ENCODE measurements at regions not wholly inside any gene's neighbourhood (a gene's known extent, or its start where the extent isn't known, plus 50 kb on each side); places are given as distances from the start of the nearest gene placed in this dataset.

DNA sequence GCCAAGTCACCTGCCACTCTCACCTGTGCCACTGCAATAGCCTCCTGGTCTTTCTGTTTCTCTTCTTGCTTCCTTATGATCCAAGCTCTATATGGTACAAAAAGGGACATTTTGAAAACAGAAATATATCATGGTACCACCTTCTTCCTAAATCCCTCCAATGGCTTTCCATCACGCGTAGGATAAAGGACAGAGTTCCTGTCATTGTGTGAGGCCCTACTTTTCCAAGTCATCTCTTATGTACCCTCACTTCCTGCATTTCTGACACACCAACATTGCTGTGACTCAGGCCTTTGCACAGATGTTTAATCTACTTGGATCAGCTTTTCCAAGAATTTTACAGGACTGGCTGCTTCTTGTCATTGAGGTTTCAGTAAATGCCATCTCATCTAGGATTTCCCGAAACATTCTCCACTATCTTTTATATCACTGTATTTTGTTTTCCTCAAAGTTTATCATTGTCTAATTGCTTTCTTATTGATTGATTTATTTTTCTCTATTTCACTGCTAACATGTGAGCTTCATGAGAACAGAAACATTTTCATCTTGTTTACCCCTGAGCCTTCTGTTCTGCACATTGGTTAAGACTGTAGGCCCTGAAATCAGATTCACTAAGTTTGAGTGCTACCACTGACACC is 426.1 kb upstream of the FANCL start:
- DNase-seq = no peak

DNA sequence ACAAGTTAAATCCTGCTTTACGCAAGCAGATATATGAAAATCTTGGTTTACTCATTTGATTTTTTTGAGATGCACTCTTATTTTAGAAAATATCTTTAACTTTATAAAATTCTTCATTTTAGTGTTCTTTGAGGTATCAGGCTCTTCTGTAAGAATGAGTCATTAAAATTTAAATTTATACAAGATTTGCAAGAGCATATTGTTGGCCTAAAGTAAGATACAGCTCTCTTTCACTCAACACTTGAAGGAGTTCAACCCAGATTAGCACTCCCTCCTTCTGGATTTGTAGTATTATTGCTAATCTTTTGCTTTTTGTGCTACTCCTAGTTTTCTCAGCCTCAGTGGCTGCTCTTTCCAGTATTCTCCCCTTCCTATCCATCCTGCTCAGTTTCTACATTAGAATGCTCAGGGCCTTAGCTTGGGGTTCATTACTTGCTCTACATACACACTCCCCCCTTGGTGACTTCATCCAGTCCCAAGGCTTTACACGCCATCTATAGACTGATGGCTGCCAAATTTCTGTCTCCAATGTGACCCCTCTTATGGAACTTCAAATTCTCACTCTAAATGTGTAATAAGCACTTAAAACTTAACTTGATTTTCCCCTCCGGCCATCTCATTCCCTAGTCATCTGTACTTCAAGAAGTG is 425.3 kb upstream of the FANCL start:
- no peak for DNase-seq

DNA sequence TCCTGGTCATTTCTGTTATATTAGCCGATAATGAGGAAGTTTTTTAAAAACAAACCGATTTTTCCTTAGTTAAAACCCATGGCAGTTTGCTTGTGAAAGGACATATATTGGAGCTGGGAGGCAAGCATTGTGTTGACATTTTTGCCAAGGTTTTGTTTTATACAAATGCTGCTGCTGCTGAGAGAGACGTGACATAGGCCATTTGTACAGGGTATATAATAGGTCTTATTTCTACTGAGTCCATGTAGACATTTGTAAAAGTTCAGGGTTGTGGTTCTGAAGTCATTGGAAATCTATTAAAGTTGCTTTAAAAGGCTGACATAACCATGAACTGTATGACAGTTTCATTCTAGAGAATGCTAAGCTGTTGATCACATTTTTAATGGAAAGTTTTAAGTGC is 424.0 kb upstream of the FANCL start:
- DNase-seq = no peak

DNA sequence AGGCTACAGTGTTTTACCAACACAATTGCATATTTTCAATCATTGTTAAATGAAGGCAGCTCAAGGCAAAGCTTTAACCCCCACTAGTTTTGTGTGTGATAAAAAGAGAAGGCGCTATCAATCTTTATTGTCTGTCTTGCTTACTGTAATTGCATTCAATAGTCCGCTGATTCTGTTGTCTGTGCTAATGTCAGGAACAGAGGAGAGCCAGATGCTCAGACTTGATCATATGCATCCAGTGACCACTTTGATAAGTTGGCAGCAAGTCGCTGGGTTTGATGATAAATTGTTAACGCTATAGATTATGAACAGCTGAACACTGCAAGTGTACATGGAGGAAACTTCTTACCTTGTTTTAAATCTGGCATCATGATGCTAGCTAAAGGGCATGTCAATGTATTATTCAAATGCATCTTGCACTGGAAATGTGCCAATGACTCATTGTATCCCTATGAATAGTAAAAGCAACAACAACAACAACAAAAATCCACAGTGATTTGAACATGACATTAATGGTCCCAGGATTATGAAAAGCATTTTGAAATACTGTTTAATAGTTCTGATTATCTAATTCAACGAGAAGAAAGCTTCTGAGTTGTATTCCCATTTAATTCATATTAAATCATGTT is 423.5 kb upstream of the FANCL start:
- DNase-seq = no peak

DNA sequence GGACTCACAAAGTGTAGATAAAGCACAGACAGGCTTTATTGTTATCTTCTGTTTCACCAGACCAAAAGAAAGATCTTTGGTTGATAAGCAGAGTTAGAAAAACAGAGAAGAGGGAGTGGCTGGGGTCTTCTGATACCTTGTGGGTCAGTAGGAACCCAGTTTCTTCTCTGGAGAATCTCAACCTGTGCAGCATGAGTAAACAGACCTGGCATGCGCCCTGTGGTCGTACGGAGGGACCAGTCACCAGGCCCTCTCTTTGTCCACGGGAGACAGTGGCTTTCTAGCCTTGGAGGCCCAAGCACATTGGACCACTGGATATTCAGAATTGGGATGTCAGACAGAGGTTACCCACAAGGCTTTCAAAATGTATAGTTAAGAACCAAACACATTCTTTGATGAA is 418.9 kb upstream of the FANCL start:
- DNase-seq = no peak

DNA sequence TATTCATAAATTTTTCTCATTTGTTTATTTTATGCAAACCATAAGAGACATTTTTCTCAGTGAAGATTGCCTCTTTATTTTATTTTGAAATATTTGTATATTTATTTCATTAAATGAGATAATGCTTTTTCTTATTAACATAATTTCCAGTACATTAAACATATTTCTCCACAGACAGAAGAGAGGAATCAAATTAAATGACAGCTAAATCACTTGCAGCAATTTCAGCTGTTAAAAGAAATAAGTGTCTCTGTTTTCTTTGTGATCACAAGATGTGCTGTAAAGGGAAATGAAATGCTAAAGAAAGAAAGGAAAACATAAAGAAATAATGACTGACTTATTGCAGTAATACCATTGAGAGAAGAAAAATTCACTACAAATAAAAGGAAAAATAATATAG is 414.0 kb upstream of the FANCL start:
- no peak for DNase-seq

DNA sequence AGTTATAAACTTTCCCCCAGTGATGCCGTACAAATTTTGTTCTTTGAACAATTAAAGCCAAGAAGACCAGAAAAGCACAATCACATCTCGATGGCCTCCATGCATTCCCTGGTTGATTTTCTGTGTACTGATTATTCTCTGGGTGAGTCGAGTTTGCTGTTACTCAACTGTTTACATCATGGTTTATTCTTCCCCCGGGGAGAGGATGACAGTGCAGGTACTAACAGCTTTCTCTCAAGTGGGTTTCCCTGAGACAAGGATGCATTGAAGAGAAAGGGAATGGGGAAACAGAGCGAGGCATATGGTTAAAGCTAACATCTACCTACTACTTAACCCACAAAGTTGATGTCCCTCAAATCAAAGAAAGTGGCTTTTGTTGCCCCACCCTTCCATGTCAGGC is 410.8 kb upstream of the FANCL start:
- DNase-seq = no peak

DNA sequence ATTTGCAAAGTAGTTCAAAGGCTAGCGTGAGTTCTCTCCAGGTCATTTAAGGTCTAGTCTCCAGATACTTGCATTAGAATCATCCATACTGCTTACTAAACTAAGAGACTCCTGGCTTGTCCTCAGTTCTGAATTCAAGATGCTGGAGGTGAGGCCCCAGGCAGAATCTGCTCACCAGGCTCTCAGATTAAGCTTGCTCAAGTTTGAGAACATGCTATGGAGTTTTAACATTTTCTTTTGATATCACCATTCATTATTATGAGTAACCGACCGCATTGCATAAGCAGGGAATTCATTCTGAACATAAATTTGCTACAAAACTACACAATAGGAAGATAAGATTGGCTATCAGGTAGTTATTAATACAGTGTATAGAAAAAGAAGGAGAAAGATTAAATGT is 409.7 kb upstream of the FANCL start:
- no peak for DNase-seq

DNA sequence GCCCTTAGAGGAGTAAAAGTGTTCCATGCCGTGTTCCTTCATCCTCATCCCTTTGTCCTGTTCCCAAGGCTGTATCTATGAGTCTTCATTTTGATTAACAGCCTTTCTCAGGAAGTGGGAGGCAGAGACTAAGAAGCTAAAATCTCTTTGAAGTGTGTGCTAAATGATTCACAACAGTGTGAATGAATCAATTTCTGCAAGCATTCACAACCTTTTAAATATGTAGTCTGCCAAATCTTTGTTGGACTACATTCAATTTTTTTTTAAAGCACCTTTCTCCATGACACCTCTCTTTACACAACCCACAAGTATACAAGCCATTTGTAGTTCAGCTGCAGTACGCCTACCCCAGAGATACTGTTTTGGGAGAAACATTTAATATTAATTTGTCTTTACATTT is 408.6 kb upstream of the FANCL start:
- DNase-seq = no peak

DNA sequence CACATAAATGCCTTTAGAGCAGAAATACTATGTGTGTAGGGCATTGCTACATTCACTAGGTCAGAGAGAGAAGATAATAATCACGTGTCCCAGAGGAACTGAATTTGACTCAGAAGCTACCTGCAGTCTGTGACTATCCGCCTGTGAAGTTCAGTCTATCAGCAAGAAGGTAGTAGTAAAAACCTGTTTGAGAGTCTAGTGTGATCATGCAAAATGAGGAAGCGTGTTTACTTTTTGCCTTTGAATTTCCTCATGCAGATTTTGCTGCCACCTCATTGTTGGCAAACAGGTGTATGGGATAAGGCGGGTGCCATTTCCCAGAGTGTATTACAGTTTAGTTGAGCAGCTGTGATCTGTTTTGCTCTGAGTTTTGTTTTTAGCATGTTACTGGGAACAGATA is 403.9 kb upstream of the FANCL start:
- DNase-seq = no peak

DNA sequence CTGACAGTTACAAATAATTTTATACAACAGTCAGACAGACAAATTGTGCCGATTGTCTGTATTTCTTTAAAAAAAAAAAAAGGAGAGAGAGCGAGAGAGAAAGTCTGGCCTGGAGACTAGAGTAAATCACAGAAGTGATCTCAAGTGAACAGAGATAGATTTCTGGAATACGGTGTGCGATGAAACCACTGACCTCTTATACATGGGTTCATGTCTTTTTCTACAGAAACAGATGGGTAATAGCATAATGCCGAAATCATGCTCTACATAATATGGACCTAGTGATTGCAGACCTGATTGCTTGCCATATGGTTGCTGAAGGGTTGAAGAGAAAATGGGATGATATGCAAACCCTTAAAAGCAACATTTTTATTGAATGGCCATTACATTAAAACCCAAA is 403.3 kb upstream of the FANCL start:
- no peak for DNase-seq

DNA sequence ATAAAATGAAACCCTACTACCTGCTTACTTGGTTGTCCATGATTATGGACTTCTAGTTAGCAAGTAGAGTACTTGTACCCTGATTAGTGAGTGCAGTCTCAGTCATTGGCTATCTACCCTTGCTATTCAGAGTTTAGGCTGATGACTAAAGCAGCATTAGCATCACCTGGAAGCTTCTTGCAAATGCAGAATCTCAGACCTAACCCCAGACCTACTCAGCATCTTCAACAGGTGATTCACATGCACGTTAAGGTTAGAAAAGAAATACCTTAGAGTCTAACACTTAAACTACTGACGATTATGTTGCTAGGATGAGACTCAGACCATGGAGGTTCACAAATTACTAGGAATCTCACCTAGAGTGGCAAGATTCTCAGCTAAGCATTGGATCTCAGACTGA is 399.9 kb upstream of the FANCL start:
- no peak for DNase-seq

DNA sequence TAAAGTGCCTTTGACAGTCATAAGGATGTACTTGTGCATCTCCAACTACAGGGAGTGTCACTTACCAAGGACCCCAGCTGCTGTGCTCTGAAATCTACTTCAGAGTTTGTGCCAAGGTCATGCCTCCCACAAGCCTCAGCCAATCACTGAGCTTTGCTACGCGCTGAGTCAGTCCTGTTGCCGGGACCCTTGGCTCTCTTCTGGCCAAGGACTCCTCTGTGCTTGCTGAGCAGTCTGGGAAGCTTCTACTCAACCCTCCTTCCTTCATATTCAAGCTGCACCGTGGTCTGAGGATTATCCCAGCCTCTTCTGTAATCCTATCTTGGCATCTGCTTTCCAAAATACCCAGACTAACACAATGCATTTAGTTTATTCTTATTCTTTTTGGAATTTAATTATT is 398.9 kb upstream of the FANCL start:
- no peak for DNase-seq

DNA sequence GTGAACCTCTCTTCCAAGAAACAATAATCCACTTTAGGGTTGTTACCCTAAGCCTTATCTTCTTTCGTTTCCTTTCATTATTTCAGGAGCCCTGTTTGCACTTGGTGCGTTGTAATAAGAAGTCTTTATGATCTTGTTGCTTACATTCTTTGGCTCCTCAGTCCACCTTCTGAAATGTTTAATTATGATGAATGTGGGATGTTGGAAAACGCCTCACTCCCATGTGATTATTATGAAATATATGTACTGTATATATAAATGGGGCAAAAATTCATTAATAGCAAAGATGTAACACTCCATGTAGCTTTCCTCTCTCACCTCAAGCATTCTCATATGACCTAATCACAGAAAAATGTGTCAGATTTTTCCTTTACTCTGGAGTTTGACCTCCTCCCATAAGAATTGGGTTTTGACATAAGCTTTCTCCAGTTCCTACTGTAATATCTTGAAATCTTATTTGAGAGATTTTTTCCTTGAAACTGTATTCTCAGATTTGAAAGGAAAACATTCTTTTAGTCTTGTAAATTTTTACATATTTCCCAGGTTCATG is 397.2 kb upstream of the FANCL start:
- DNase-seq = no peak

DNA sequence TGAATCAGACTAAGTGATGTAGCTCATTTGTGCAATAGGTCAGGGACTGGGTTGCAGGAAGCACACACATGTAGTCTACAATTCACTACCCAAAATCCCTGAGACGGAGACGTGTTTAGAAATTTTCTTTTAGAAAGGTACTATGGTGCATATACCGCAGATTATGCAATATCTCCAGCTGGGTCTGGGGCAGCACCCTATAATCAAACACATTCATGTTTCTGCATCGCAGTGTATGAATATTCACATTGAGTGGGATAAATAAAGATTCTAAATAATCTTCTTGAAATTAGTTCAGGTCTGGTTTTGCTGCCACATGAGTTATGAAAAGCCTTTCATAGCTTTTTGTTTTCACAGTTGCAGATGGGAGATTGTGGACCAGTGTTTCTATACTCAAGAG is 395.7 kb upstream of the FANCL start:
- DNase-seq = no peak

DNA sequence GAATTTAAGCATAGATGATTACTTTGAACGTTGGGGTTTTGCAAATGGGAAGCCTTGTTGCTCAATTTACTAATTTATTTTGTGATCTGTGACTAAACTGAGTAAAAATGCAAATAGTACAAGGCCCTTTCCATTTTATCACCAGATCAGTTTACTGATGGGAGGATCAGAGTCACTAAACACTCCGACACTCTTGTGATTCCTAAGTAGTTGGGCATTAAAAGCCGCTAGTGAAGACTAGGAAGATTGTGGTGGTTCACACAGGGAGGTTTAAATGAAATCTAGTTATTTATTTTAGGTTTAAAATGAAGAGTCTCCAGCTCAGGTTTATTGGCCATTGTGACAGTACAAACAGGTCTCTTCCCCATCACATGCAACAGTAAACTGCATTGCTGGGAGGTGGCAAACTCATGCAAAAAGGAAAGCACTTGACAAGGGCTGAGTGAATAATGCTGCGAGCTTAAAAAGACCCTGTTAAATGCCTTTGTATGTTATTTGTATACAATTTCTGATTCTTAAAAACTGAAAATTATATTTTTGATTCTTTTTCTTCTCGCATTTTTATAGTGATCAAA is 394.8 kb upstream of the FANCL start:
- no peak for DNase-seq

DNA sequence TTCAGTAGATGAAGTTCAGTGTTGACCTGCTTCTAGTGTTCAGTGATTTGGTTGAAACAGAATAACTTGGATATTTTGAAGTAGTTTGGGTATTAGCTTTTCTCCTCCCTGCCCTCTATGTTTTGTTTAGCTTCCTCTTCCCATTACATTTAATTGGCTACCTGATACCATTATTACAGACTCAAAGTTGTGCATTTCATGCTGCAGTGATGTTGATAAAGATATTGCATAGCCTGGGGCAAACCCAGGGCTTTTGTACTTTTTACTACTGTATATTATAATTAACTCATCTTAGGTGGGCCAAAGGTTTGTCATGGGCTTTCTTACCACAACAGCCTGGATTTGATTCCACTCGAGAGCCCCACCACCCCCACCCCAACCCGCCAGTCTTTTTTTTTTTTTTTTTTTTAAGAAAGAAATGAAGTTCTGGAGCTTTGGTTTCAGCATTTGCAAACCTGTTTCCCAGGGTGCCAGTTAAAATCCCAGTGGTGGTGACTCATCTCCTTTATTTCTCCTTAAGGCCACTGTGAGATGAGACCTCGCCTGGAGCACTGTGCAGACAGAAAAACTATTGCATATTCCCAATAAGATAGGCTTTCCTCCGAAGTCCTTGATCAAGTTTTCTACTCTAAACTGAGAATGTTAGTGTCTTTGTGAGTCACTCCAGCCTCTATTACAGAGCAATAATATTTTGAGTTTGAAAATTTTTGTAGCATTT is 393.7 kb upstream of the FANCL start:
- DNase-seq = no peak

DNA sequence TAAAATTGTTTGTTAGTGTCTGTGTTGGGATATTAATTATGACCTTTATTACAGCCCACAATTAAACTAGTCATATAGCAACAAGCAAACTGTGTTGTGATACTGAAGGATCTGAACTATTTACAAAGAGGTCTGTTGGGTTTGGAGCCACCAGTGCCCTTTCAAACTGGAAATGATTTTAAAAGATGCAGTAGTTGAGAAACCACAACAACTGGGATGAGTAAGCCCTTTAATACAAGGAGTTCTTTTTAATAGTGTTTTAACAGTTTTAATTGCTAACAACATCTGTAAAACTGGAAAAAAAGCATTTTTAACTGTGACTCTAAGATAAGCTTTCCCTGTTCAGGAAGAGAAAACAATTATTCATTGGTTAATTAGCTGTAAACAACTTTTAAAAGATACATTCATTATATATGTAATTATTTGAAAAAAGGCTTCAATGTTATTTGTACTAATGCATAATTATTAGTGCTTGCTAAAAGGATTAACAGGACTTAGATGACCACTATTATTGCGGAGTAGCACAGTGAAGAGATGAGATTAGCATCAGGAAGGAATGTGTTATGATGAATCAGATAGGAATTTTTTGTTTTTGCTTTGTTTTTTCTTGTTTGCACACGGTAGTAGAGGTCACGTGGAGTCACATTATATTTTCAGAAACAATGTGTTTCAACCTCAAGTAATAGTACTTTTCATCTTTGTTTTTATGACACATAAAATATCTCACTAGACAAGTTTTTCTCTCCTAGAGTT is 392.7 kb upstream of the FANCL start:
- DNase-seq = no peak

DNA sequence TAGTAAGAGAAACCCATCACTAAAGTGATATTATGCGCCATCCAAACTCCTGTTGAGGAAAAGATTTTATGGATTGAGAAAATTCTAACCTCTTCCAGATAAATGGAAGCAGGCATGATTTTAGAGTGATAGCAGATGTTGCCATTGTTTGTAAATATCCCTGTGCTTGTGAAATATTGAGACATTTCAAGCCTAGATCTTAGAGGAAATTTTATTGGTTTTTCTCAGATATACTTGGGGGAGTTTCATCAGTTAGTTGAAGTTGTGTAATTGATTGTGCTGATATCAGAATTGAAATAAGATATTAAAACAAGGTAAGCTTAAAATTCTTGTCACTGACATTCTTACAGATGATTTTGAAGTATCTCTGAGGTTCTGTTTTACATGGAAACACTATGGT is 390.9 kb upstream of the FANCL start:
- DNase-seq = no peak

DNA sequence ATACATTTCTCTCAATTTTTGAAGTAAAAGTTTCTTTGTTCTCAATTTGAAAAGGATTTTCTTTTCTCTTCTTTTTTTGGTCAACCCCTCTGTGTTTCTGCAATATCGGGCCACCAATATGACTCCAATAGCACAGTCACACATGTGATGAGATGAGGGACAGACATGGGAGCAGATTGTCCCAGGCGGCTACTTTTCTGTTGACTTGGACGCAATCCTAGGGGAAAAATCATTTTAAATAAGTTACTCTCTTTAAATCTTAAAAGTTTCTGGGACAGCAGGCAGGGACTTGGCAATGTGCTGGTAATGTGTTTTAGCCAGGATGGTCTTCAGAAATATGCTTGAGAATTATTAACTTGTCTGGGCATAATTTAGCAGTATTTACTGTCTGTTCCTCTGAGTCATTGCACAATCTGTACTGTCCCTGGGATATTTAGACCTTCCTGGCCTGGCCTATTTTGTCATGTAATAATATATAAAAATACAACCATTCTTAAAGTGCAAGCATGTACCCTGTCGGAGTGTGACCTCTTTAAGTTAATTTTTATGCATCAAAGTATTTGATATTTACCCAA is 388.5 kb upstream of the FANCL start:
- DNase-seq = no peak

DNA sequence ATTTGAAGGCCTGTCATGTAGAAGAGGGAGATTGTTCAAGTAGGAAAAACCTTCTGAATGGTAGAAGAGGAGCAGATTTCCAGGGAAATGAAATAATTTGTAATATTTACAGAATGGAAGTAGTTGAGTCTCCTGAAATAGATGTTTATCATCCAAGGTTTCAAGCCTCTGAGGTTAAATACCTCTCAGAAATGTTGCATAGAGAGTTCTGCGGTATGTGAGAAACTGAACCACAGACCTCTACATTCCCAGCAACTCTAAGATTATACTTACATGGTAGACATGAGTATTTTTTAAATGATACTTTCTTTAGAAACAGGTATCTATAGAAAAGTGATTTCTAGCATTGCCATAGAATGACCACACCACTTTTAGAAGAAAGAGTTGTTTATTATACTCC is 379.8 kb upstream of the FANCL start:
- DNase-seq = no peak

DNA sequence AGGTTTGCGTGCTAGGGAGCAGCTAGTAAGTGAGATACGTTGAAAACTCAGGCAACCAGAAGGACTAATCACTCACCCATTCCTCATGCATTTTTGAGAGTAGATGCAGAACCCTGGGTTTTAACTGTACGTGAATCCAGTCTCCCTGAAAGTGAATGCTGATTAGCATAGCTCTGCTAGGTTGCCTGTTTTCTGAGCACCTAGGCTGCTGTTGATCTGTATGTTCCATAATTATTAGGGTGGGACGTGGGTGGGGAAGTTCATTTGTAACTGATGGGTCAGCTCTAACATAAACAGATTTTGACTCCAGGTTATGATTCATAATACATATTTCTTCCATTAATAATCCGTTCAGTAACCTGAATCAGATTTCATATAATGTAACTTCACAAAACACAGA is 379.0 kb upstream of the FANCL start:
- no peak for DNase-seq
